K562 (cell line): ENCODE measurements at regions not wholly inside any gene's neighbourhood (a gene's known extent, or its start where the extent isn't known, plus 50 kb on each side); places are given as distances from the start of the nearest gene placed in this dataset.

Experiments
- ADNP ChIP-seq: fragments of 200-800 bp; sonication (Bioruptor generic); IDR thresholded peaks from 2 replicates; pipeline ENCODE4 v1.6.1; 2016; ENCODE audit warnings: missing genetic modification characterization, missing compliant biosample characterization
- ATF4 ChIP-seq: fragments of 450-650 bp; formaldehyde crosslinking; IDR thresholded peaks from 2 replicates; pipeline ENCODE4 v1.4.0; 2022; ENCODE audit warnings: mild to moderate bottlenecking, moderate library complexity
- BCOR ChIP-seq: fragments of 450-650 bp; IDR thresholded peaks from 2 replicates; pipeline ENCODE4 v1.6.1; 2016
- CREB3L1 ChIP-seq: fragments of 450-650 bp; IDR thresholded peaks from 2 replicates; pipeline ENCODE4 v1.6.1; 2014; ENCODE audit warnings: low read depth, mild to moderate bottlenecking, moderate library complexity, borderline replicate concordance
- CXXC5 ChIP-seq: fragments of 250-450 bp; sonication (Bioruptor Pico); IDR thresholded peaks from 2 replicates; pipeline ENCODE4 v1.8.0; 2022; ENCODE audit warnings: inconsistent platforms, mild to moderate bottlenecking, moderate library complexity
- ETV6 ChIP-seq, 3 experiments: fragments of 150-350 bp in 1 of 3; sonication (generic) in 1 of 3; formaldehyde crosslinking in 1 of 3; IDR thresholded peaks; 2 replicates each; pipeline versions ENCODE4 v1.6.1 to v1.8.0; 2014 to 2022; ENCODE audit warnings: borderline replicate concordance in 2 of 3, low read depth in 2 of 3, antibody characterized with exemption in 1 of 3, low read length in 1 of 3, mild to moderate bottlenecking in 1 of 3, missing genetic modification reagents in 1 of 3
- GTF3C2 ChIP-seq: IDR thresholded peaks from 3 replicates; pipeline ENCODE4 v1.6.1; 2011; ENCODE audit warnings: borderline replicate concordance, mild to moderate bottlenecking, moderate library complexity; ENCODE audit not compliant: insufficient read length; ENCODE audit errors: extremely low read depth
- HMBOX1 ChIP-seq: sonication (generic); IDR thresholded peaks from 2 replicates; pipeline ENCODE4 v1.6.1; 2016
- HOMEZ ChIP-seq: fragments of 250-450 bp; sonication (Bioruptor Pico); IDR thresholded peaks from 2 replicates; pipeline ENCODE4 v1.4.0; 2020; ENCODE audit warnings: mild to moderate bottlenecking, moderate library complexity
- KDM1A ChIP-seq, 2 experiments: fragments of 450-650 bp; IDR thresholded peaks; 2 replicates each; pipeline ENCODE4 v1.6.1; 2016; ENCODE audit warnings: mild to moderate bottlenecking in 2 of 2
- LARP7 ChIP-seq: fragments of 450-650 bp; IDR thresholded peaks from 2 replicates; pipeline ENCODE4 v1.6.1; 2016
- RB1 ChIP-seq: fragments of 450-650 bp; IDR thresholded peaks from 2 replicates; pipeline ENCODE4 v1.6.1; 2017; ENCODE audit warnings: low read depth, mild to moderate bottlenecking
- RFX1 ChIP-seq: fragments of 450-650 bp; IDR thresholded peaks from 2 replicates; pipeline ENCODE4 v1.6.1; 2016; ENCODE audit warnings: mild to moderate bottlenecking, moderate library complexity
- STAT5A ChIP-seq: IDR thresholded peaks from 2 replicates; pipeline ENCODE4 v1.6.1; 2012; ENCODE audit warnings: low read length, inconsistent platforms, borderline replicate concordance
- ZBTB11 ChIP-seq, 3 experiments: fragments of 200-800 bp in 1 of 3; fragments of 250-450 bp in 1 of 3; fragments of 450-650 bp in 1 of 3; sonication (Bioruptor Pico) in 1 of 3; sonication (Bioruptor generic) in 1 of 3; formaldehyde crosslinking in 1 of 3; IDR thresholded peaks; 2 replicates each; pipeline versions ENCODE4 v1.6.1 to v1.8.0; 2016 to 2022; ENCODE audit warnings: mild to moderate bottlenecking in 2 of 3, missing genetic modification characterization in 2 of 3, missing compliant biosample characterization in 1 of 3, moderate library complexity in 1 of 3

GRCh38 chr6:27753668-27754407 lies 158.4 kb downstream of the OR2B2 start (continued):
- TF ChIP-seq ZBTB11 (CRISPR knock-in tag; IDR thresholded peaks at IDR 0.05) (peak in 1 of 3 experiments; percentile 94; a peak in 2 of 6 replicates), STAT5A (no peak), HMBOX1 (peak; percentile 86), ETV6 (IDR thresholded peaks at IDR 0.05; ENCODE audit: borderline replicate concordance in 1 of 2, low read depth in 2 of 2, low read length in 1 of 2) (no peak), ETV6 (CRISPR knock-in tag; IDR thresholded peaks at IDR 0.05; ENCODE audit: borderline replicate concordance) (no peak), ADNP (tag) (no peak), BCOR (0 out of 2 replicates have a peak, but pooled peaks have one; percentile 37), RB1 (no peak), KDM1A (IDR thresholded peaks at IDR 0.05) (no peak), HOMEZ (CRISPR knock-in tag) (no peak), ATF4 (CRISPR knock-in tag) (0 out of 2 replicates have a peak, but pooled peaks have one; percentile 13), RFX1 (peak; percentile 80), LARP7 (no peak), GTF3C2 (peak; percentile 52), CXXC5 (CRISPR knock-in tag) (peak; percentile 63), CREB3L1 (no peak)
